Nephron progenitor cell (in vitro differentiated cells): ENCODE measurements at regions not wholly inside any gene's neighbourhood (a gene's known extent, or its start where the extent isn't known, plus 50 kb on each side); places are given as distances from the start of the nearest gene placed in this dataset.

Experiments
- DNase-seq: peaks from one replicate; pipeline ENCODE4 v3.0.0; 2021
- H3K27ac Mint-ChIP-seq: 2 replicates; pipeline ENCODE4 v1.8.0; 2021; ENCODE audit warnings: mild to moderate bottlenecking, moderate library complexity, mixed read lengths
- H3K27me3 Mint-ChIP-seq: 2 replicates; pipeline ENCODE4 v1.8.0; 2021; ENCODE audit warnings: mild to moderate bottlenecking, low read depth, mixed read lengths; ENCODE audit not compliant: poor library complexity
- H3K36me3 Mint-ChIP-seq: 2 replicates; pipeline ENCODE4 v1.8.0; 2021; ENCODE audit warnings: low read depth, mixed read lengths
- H3K4me1 Mint-ChIP-seq: 2 replicates; pipeline ENCODE4 v1.8.0; 2021; ENCODE audit warnings: mixed read lengths
- H3K4me3 Mint-ChIP-seq: 2 replicates; pipeline ENCODE4 v1.8.0; 2021; ENCODE audit warnings: mild to moderate bottlenecking, moderate library complexity, mixed read lengths
- H3K9me3 Mint-ChIP-seq: 2 replicates; pipeline ENCODE4 v1.8.0; 2021; ENCODE audit warnings: mild to moderate bottlenecking, moderate library complexity, mixed read lengths
- CTCF ChIP-seq: fragments of 200-600 bp; sonication (generic); IDR thresholded peaks from 2 replicates; pipeline ENCODE4 v1.5.0; 2021; ENCODE audit warnings: antibody characterized with exemption

DNA sequence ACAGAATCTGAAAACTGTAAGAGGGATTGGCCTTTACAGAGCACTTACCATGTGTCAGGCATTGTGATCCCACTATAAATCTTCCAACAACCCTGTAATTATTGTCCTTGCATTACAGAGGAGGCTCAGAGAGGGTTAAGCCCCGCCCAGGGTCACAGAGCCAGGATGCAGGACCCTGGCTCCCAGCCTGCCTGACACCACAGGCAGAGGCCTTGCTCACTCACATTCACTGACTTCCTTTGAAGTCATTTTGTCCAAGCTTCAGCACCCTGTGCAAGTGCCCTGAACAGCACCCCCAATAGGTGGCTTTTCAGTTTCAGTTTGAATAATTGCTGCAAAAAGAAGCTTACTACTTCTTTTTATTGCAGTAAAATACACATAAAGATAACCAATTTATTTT, 256.8 kb upstream of the NFIA start:
- no peaks in the 10 kb centered on the region for H3K36me3 Mint-ChIP-seq

GRCh38 chr1:60823151-60823550, 259.2 kb upstream of the NFIA start:
- DNase-seq = no peak
- Mint-ChIP-seq H3K4me3 (no peak overlapping the region), H3K9me3 (peaks cover 7% of the 10 kb centered on the region), H3K27ac (no peak overlapping the region), H3K27me3 (peaks cover 3% of the 10 kb centered on the region), H3K4me1 (no peaks in the 10 kb centered on the region), H3K36me3 (no peaks in the 10 kb centered on the region)
- TF ChIP-seq CTCF = no peak

More for the DNA sequence above, 256.8 kb upstream of the NFIA start:
- Mint-ChIP-seq H3K4me1 (no peaks in the 10 kb centered on the region), H3K27me3 (peaks cover 3% of the 10 kb centered on the region), H3K27ac (no peak overlapping the region), H3K4me3 (no peak overlapping the region), H3K9me3 (peaks cover 7% of the 10 kb centered on the region)
- DNase-seq = peak; percentile 35
- TF ChIP-seq CTCF = no peak

DNA sequence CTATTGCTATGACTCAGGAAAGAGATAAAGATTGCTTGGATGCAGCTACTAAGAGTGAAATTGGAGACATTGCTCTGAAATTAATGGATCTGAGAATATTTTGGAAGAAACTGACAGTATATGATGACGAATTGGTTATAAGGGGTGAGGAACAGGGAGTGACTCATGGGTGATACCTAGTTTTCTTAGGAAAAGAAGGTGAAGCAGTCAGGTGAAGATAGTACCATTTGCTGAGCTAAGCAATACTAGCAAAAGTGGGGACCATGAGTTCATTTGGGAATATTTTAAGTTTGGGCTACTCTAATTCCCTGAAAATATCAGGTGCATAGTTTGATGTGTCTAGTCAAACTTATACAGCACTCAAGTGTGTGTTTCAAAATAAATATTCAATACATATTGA, 260.1 kb upstream of the NFIA start:
- no peak for DNase-seq
- Mint-ChIP-seq H3K27ac (no peak overlapping the region), H3K4me1 (no peaks in the 10 kb centered on the region), H3K36me3 (no peaks in the 10 kb centered on the region), H3K4me3 (no peak overlapping the region), H3K9me3 (peaks cover 7% of the 10 kb centered on the region), H3K27me3 (peaks cover 3% of the 10 kb centered on the region)
- no peak for TF ChIP-seq CTCF

DNA sequence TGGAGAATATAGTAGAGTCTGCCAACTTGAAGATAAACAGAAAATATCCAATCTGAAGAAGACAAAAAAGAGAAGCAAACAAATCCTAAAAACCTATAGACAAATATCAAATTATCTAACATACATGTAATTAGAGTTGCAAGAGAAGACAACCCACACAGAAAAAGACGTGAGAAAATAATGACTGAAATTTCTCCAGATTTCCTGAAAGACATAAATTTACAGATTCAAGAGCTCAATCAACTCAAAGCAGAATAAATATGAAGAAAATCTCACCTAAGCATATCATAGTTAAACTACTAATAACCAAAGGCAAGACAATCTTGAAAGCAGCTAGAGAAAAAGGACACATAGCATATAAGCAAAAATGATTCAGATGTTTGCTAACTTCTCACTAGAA, 261.2 kb upstream of the NFIA start:
- peaks cover 3% of the 10 kb centered on the region for H3K27me3 Mint-ChIP-seq
- peaks cover 3% of the 10 kb centered on the region for H3K9me3 Mint-ChIP-seq
- H3K36me3 Mint-ChIP-seq = no peaks in the 10 kb centered on the region
- no peaks in the 10 kb centered on the region for H3K4me1 Mint-ChIP-seq
- no peak for DNase-seq
- no peak for TF ChIP-seq CTCF
- no peak overlapping the region for H3K27ac Mint-ChIP-seq
- H3K4me3 Mint-ChIP-seq = no peak overlapping the region

DNA sequence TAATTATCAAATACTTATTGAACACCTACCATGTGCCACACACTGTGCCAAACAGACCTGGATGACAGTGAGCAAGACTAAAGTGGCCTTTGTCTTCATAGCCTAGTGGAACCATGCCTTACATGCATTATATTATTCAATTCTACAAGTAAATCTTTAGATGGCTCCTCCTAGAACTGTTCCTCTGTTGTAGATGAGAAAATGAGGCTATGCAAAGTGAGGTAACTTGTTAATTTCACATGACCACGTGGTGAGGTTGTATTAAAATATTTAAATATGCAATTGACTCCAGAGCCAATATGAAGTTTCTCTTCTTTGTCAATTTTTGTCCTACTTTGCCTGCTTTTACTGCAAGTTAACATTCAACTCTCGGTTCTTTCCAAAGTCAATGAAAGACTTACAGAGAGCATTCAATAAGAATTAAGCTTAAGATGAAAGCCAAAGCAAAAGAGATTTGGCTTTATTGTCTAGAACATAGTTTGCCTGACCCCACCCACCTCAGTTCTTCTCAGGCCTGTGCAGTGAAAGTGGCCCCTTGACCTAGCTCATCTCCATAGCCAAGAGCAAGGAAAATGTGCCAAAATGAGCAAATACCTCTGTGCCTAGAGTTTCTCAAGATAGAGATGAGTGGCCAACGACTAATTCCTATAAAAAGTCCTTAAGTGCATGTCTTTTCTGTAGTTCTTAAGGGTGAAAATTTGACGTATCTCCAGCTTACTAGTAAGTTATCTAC, 263.2 kb upstream of the NFIA start:
- no peak overlapping the region for H3K4me3 Mint-ChIP-seq
- no peak for TF ChIP-seq CTCF
- no peak for DNase-seq
- peaks cover 3% of the 10 kb centered on the region for H3K27me3 Mint-ChIP-seq
- no peak overlapping the region for H3K27ac Mint-ChIP-seq
- H3K36me3 Mint-ChIP-seq = no peaks in the 10 kb centered on the region
- peaks cover 3% of the 10 kb centered on the region for H3K9me3 Mint-ChIP-seq
- H3K4me1 Mint-ChIP-seq = no peaks in the 10 kb centered on the region

GRCh38 chr1:60813071-60813470, 269.3 kb upstream of the NFIA start:
- peaks cover 8% of the 10 kb centered on the region for H3K9me3 Mint-ChIP-seq
- H3K27ac Mint-ChIP-seq = no peak overlapping the region
- H3K36me3 Mint-ChIP-seq = no peaks in the 10 kb centered on the region
- DNase-seq = no peak
- H3K4me3 Mint-ChIP-seq = no peak overlapping the region
- TF ChIP-seq CTCF = no peak
- H3K4me1 Mint-ChIP-seq = peaks cover 19% of the 10 kb centered on the region
- H3K27me3 Mint-ChIP-seq = no peaks in the 10 kb centered on the region
